ENCODE measurements at regions not wholly inside any gene's neighbourhood (a gene's known extent, or its start where the extent isn't known, plus 50 kb on each side); places are given as distances from the start of the nearest gene placed in this dataset.

GRCh38 chr2:792687-793086 lies 115.5 kb upstream of the TMEM18 start (continued):
- TF ChIP-seq ATF2 (IDR thresholded peaks at IDR 0.05; ENCODE audit: low read length), result no peak
- no peak for TF ChIP-seq CBX5 (IDR thresholded peaks at IDR 0.05; ENCODE audit: low read depth, low read length)
- TF ChIP-seq CEBPB (IDR thresholded peaks at IDR 0.05; ENCODE audit: low read depth, low read length), result no peak
